ENCODE measurements at regions not wholly inside any gene's neighbourhood (a gene's known extent, or its start where the extent isn't known, plus 50 kb on each side); places are given as distances from the start of the nearest gene placed in this dataset.

GRCh38 chr9:119609277-119609971, 240.2 kb upstream of the BRINP1 start:
- no peak for DNase-seq

GRCh38 chr9:119601632-119602031, 232.4 kb upstream of the BRINP1 start:
- no peak for DNase-seq

GRCh38 chr9:119597499-119597898, 228.3 kb upstream of the BRINP1 start:
- DNase-seq = no peak

GRCh38 chr9:119596703-119597102, 227.5 kb upstream of the BRINP1 start:
- DNase-seq = no peak

- no peak for DNase-seq
Measured at GRCh38 chr9:119588874-119589744, 219.9 kb upstream of the BRINP1 start.

- DNase-seq = no peak
Measured at GRCh38 chr9:119577881-119578280, 208.6 kb upstream of the BRINP1 start.

GRCh38 chr9:119559986-119560385, 190.8 kb upstream of the BRINP1 start:
- DNase-seq = no peak

- DNase-seq = no peak
Measured at GRCh38 chr9:119559056-119559455, 189.8 kb upstream of the BRINP1 start.

GRCh38 chr9:119556129-119556875, 187.1 kb upstream of the BRINP1 start:
- peak; percentile 85 for DNase-seq

GRCh38 chr9:119544492-119544891, 175.3 kb upstream of the BRINP1 start:
- DNase-seq = no peak

- DNase-seq = no peak
Measured at GRCh38 chr9:119537138-119537537, 167.9 kb upstream of the BRINP1 start.

GRCh38 chr9:119533504-119533903, 164.3 kb upstream of the BRINP1 start:
- no peak for DNase-seq

GRCh38 chr9:119526698-119527097, 157.5 kb upstream of the BRINP1 start:
- no peak for DNase-seq

- DNase-seq = no peak
Measured at GRCh38 chr9:119523508-119523907, 154.3 kb upstream of the BRINP1 start.

GRCh38 chr9:119522381-119522780, 153.1 kb upstream of the BRINP1 start:
- DNase-seq = no peak

- no peak for DNase-seq
Measured at GRCh38 chr9:119509291-119509905, 140.2 kb upstream of the BRINP1 start.

- DNase-seq = no peak
Measured at GRCh38 chr9:119501374-119501773, 132.1 kb upstream of the BRINP1 start.

GRCh38 chr9:119500072-119500771, 131.0 kb upstream of the BRINP1 start:
- no peak for DNase-seq

- DNase-seq = no peak
Measured at GRCh38 chr9:119487118-119487827, 118.0 kb upstream of the BRINP1 start.

- no peak for DNase-seq
Measured at GRCh38 chr9:119483153-119483552, 113.9 kb upstream of the BRINP1 start.

- no peak for DNase-seq
Measured at GRCh38 chr9:119477197-119477596, 108.0 kb upstream of the BRINP1 start.

GRCh38 chr9:119458068-119458467, 88.8 kb upstream of the BRINP1 start:
- DNase-seq = no peak

All from COR-L47 (cell line).